SH-SY5Y (cell line): ENCODE measurements at regions not wholly inside any gene's neighbourhood (a gene's known extent, or its start where the extent isn't known, plus 50 kb on each side); places are given as distances from the start of the nearest gene placed in this dataset.

Experiments
- GATA2 ChIP-seq: IDR thresholded peaks from 2 replicates; pipeline ENCODE4 v1.6.1; 2011; ENCODE audit warnings: mild to moderate bottlenecking, low read depth, low read length
- GATA3 ChIP-seq: IDR thresholded peaks from 2 replicates; pipeline ENCODE4 v1.6.1; 2011; ENCODE audit warnings: low read depth, mild to moderate bottlenecking, low read length, moderate library complexity

DNA sequence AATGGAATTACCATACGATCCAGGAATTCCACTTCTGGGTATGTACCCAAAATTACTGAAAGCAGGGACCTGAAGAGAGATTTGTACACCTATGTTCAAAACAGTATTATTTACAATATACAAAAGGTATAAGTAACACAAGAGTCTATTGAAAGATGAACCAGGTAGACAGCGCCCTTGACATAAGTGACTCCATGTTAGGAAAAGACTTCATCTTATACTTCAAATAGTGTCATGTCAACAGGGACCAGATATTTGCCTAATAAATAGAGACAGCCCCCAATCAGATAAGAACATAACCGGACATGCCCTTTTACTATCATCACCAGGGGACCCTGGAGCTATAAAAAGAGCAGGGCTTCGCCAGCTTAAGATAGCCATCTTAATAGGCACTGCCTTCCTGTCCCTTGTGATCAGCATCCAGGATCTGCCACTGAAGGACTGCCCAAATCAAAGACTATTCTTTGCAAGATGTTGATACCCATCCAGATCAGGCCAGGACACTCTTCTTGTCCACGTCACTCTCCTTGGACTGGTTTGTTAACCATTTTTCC lies 309.0 kb upstream of the SULF2 start:
- peak; percentile 96 for TF ChIP-seq GATA2
- TF ChIP-seq GATA3, result peak; percentile 87
